ENCODE measurements at regions not wholly inside any gene's neighbourhood (a gene's known extent, or its start where the extent isn't known, plus 50 kb on each side); places are given as distances from the start of the nearest gene placed in this dataset.

GRCh38 chr1:5502311-5503194, 489.7 kb downstream of the NPHP4 start:
- peak in 1 of 51 donors; percentile 40 for DNase-seq

- no peak for DNase-seq
Measured at GRCh38 chr1:5501206-5501930, 490.9 kb downstream of the NPHP4 start.

GRCh38 chr1:5500541-5500940, 491.7 kb downstream of the NPHP4 start:
- DNase-seq: no peak

GRCh38 chr1:5497503-5497902, 494.7 kb downstream of the NPHP4 start:
- DNase-seq: no peak

- DNase-seq: no peak
Measured at GRCh38 chr1:5495596-5496410, 496.4 kb downstream of the NPHP4 start.

GRCh38 chr1:5494518-5494917, 497.7 kb downstream of the NPHP4 start:
- DNase-seq: peak in 1 of 51 donors; percentile 53

GRCh38 chr1:5493851-5494311, 498.3 kb downstream of the NPHP4 start:
- DNase-seq: peak in 14 of 51 donors; percentile 10 to 61 (median 27)

GRCh38 chr1:5493275-5493674, 498.9 kb downstream of the NPHP4 start:
- no peak for DNase-seq

- DNase-seq: no peak
Measured at GRCh38 chr1:5492846-5493245, 499.4 kb downstream of the NPHP4 start.

- DNase-seq: no peak
Measured at GRCh38 chr1:5491207-5491904, 500.9 kb downstream of the NPHP4 start.

- peak in 1 of 51 donors; percentile 18 for DNase-seq
Measured at GRCh38 chr1:5490635-5491034, 501.6 kb downstream of the NPHP4 start.

GRCh38 chr1:5488448-5488847, 503.8 kb downstream of the NPHP4 start:
- DNase-seq: no peak

GRCh38 chr1:5485968-5486696, 506.1 kb downstream of the NPHP4 start:
- DNase-seq: no peak

- DNase-seq: no peak
Measured at GRCh38 chr1:5485436-5485835, 506.8 kb downstream of the NPHP4 start.

- DNase-seq: no peak
Measured at GRCh38 chr1:5484451-5485165, 507.6 kb downstream of the NPHP4 start.

- no peak for DNase-seq
Measured at GRCh38 chr1:5481889-5482288, 510.3 kb downstream of the NPHP4 start.

- no peak for DNase-seq
Measured at GRCh38 chr1:5480906-5481305, 511.3 kb downstream of the NPHP4 start.

- DNase-seq: peak in 1 of 51 donors; percentile 18
Measured at GRCh38 chr1:5479876-5480646, 512.2 kb downstream of the NPHP4 start.

- DNase-seq: no peak
Measured at GRCh38 chr1:5478961-5479360, 513.3 kb downstream of the NPHP4 start.

All from hypothalamus (tissue), 51 donors.